ENCODE measurements at regions not wholly inside any gene's neighbourhood (a gene's known extent, or its start where the extent isn't known, plus 50 kb on each side); places are given as distances from the start of the nearest gene placed in this dataset.

DNA sequence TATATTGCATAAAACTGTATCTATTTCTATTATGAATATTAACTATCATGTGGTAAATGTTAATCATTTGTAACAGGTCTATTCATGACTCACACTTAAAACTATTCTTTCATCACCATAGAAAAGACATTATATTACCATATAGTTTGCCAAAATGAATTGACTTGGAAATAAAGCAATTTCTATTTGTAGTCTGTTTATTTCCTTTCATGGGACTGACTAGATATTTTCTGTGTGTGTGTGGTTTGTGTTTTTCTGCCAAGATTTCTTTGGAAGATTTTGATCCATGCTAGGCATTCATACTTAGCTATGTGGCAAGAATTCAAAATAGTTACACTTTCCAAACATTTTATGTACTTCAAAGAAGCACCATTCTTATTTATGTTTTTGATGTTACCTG lies 522.5 kb upstream of the AGTR1 start:
- H3K4me3 ChIP-seq, result no peak overlapping the region
- H3K9me3 ChIP-seq, result no peaks in the 10 kb centered on the region
- TF ChIP-seq Cebpa-rat (IDR thresholded peaks at IDR 0.05), result no peak
- H3K36me3 ChIP-seq, result no peaks in the 10 kb centered on the region
- H4K20me1 ChIP-seq, result no peaks in the 10 kb centered on the region
- H3K4me1 ChIP-seq, result peaks cover 34% of the 10 kb centered on the region
- H3K27me3 ChIP-seq, result no peaks in the 10 kb centered on the region
- H3K9ac ChIP-seq, result no peak overlapping the region
- no peak overlapping the region for H3K4me2 ChIP-seq
- H3K27ac ChIP-seq, result no peak overlapping the region

DNA sequence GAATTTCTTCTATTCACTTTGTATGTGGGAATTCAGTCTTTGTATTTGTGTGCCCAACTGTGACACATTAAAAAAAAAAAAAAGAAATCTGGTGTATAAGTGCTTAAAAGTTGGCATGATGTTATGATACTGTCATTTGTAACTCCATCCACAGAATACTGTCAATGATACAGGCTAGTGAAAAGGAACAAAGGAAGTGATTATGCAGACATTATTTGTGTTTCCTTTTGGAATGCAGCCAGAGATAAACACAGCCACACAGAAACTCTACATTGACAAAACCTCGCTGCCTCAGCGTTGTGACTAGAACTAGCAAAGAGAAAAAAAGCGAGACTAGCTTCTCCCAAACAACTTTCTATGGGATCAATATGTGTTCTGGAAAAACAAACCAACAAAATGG lies 519.2 kb upstream of the AGTR1 start:
- no peaks in the 10 kb centered on the region for H4K20me1 ChIP-seq
- H3K27me3 ChIP-seq, result no peaks in the 10 kb centered on the region
- H3K9me3 ChIP-seq, result no peaks in the 10 kb centered on the region
- H3K4me2 ChIP-seq, result no peak overlapping the region
- H3K4me3 ChIP-seq, result no peak overlapping the region
- TF ChIP-seq Cebpa-rat (IDR thresholded peaks at IDR 0.05), result no peak
- H3K4me1 ChIP-seq, result peaks cover 26% of the 10 kb centered on the region
- no peaks in the 10 kb centered on the region for H3K36me3 ChIP-seq
- no peak overlapping the region for H3K9ac ChIP-seq
- no peak overlapping the region for H3K27ac ChIP-seq

DNA sequence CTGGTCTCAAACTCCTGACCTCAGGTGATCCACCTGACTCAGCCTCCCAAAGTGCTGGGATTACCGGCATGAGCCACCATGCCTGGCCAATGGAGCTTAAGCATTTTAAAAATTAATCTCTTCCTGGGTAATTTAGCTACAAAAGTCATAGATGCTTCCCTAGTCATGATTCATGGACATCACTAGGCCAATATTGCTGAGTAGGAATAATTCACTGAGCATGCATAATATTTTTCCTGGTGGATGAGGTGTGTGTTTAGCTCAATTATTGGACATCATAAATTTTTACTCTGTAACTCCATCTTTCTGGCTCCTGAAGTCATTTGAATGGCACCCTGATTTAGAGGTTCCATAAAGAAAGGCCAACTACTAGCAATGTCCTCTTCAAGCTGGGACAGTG lies 512.9 kb upstream of the AGTR1 start:
- H3K27me3 ChIP-seq, result no peaks in the 10 kb centered on the region
- no peak overlapping the region for H3K4me2 ChIP-seq
- no peaks in the 10 kb centered on the region for H3K36me3 ChIP-seq
- no peaks in the 10 kb centered on the region for H3K9me3 ChIP-seq
- H3K27ac ChIP-seq, result no peak overlapping the region
- H4K20me1 ChIP-seq, result no peaks in the 10 kb centered on the region
- no peaks in the 10 kb centered on the region for H3K4me1 ChIP-seq
- H3K4me3 ChIP-seq, result no peak overlapping the region
- no peak for TF ChIP-seq Cebpa-rat (IDR thresholded peaks at IDR 0.05)
- no peak overlapping the region for H3K9ac ChIP-seq

DNA sequence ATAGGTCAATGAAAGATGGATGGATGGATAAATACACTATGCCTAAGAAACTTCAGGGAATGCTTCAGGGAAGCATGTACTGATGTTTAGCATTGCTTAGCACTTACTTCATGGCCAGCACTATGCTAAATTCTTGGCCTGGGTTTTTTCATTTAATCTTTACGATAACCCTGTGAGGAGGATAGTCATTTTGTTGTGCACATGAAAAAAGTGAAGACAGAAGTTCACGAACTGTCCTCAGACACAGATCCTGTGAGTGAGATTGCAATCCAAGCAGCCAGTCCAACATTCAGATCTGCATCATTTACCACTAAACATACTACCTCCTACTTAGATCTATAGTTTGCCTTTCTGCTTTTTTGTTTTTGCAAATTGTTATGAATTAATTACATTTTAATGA lies 510.8 kb upstream of the AGTR1 start:
- TF ChIP-seq Cebpa-rat (IDR thresholded peaks at IDR 0.05), result no peak
- Histone ChIP-seq H3K27ac (no peak overlapping the region), H3K36me3 (no peaks in the 10 kb centered on the region)

DNA sequence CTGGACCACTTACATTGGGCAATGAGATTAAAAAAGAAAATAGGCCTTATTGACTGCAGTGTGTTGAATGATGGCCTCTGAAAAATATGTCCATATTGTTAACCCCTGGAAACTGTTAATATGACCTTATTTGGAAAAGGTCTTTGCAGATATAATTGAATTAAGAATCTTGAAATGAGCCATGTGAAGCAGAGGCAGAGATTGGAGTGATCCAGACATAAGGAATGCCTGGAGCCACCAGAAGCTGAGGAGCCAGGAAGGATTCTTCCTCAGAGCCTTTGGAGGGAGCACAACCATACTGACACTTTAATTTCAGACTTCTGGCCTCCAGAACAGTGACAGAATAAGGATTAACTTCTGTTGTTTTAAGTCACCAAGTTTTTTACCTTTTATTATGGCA lies 510.4 kb upstream of the AGTR1 start:
- Histone ChIP-seq H3K36me3 (no peaks in the 10 kb centered on the region), H3K9ac (no peak overlapping the region), H3K27ac (no peak overlapping the region), H3K4me1 (no peaks in the 10 kb centered on the region), H4K20me1 (no peaks in the 10 kb centered on the region), H3K4me2 (no peak overlapping the region), H3K9me3 (no peaks in the 10 kb centered on the region), H3K4me3 (no peak overlapping the region), H3K27me3 (no peaks in the 10 kb centered on the region)
- TF ChIP-seq Cebpa-rat (IDR thresholded peaks at IDR 0.05), result no peak

More for the DNA sequence above, 510.8 kb upstream of the AGTR1 start:
- Histone ChIP-seq H3K9ac (no peak overlapping the region), H3K9me3 (no peaks in the 10 kb centered on the region), H3K27me3 (no peaks in the 10 kb centered on the region), H3K4me2 (no peak overlapping the region), H3K4me1 (no peaks in the 10 kb centered on the region), H3K4me3 (no peak overlapping the region), H4K20me1 (no peaks in the 10 kb centered on the region)

DNA sequence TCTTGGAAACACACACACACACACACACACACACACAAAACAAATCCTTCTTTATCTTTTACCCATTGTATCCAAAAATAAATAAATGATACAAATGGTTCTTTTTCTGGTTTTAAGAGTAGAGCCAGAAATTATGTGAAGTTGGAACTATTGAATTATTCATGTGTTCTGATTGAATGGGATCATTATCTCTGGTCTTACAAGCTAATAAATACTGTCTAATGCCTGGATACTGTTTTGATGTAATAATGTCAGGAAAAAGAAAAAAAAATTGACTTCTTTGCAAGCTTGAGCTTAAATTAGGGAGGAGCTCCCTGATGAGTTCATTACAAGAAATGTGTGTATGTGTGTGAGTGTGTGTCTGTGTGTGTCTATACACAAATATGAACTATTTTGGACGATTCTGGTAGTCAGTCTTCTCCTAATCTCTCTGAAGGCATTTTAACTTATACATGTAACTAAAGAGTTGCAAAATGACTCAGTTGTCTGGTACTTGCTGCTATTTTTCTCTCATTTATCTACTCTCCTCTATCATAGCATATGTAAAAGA lies 507.2 kb upstream of the AGTR1 start:
- no peaks in the 10 kb centered on the region for H3K4me1 ChIP-seq
- TF ChIP-seq Cebpa-rat (IDR thresholded peaks at IDR 0.05), result no peak
- no peak overlapping the region for H3K4me3 ChIP-seq
- no peak overlapping the region for H3K9ac ChIP-seq
- H3K36me3 ChIP-seq, result no peaks in the 10 kb centered on the region
- no peaks in the 10 kb centered on the region for H3K9me3 ChIP-seq
- H3K4me2 ChIP-seq, result no peak overlapping the region
- no peaks in the 10 kb centered on the region for H3K27me3 ChIP-seq
- no peak overlapping the region for H3K27ac ChIP-seq
- no peaks in the 10 kb centered on the region for H4K20me1 ChIP-seq

DNA sequence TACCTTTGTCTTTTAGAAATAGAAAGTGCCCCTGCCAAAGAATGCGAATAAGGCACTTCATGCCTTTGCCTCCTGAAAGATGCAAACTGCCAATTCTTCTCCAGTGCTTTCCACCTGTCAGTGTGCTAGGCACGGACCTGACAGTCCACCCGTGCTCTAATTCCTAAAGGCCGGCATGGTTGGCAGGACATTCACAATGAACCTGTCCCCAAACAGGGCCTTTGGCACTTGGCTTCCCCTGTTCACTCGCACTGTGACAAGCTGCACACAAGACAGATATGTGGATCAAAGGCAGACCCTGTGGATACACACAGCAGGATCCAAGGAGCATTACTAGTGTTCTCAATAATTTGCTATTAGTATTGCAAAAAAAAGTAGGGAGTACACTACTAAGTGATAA lies 505.7 kb upstream of the AGTR1 start:
- Histone ChIP-seq H3K27me3 (no peaks in the 10 kb centered on the region), H3K27ac (no peak overlapping the region), H3K4me2 (no peak overlapping the region), H3K9me3 (no peaks in the 10 kb centered on the region), H4K20me1 (no peaks in the 10 kb centered on the region), H3K4me3 (no peak overlapping the region), H3K4me1 (no peaks in the 10 kb centered on the region), H3K36me3 (no peaks in the 10 kb centered on the region), H3K9ac (no peak overlapping the region)
- TF ChIP-seq Cebpa-rat (IDR thresholded peaks at IDR 0.05), result no peak

DNA sequence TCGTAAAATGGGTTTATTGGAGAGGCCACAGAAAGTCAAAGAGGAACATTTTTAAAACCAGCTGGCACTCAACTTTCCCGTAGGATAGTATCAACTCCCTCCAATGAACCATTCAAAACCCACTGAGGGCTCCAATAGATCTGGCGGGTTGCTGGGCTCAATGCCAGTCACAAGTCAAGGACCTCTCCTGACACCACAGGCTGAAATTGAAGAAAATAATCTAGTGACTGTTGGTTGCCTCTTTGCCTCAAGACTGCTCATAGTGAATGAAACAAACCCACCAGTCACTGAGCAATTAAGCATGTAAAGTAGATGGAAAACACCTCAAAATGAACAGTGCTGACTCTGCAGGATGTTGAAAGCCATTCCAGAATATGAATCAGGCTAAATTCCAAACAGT lies 500.6 kb upstream of the AGTR1 start:
- no peak for TF ChIP-seq Cebpa-rat (IDR thresholded peaks at IDR 0.05)
- no peaks in the 10 kb centered on the region for H3K36me3 ChIP-seq
- 0 out of 2 replicates have a peak, but pooled peaks cover 3% of the 10 kb centered on the region for H3K4me1 ChIP-seq
- H3K27ac ChIP-seq, result no peak overlapping the region
- H4K20me1 ChIP-seq, result no peaks in the 10 kb centered on the region
- H3K9me3 ChIP-seq, result no peaks in the 10 kb centered on the region
- H3K27me3 ChIP-seq, result no peaks in the 10 kb centered on the region
- H3K4me2 ChIP-seq, result no peak overlapping the region
- H3K4me3 ChIP-seq, result no peak overlapping the region
- no peak overlapping the region for H3K9ac ChIP-seq

DNA sequence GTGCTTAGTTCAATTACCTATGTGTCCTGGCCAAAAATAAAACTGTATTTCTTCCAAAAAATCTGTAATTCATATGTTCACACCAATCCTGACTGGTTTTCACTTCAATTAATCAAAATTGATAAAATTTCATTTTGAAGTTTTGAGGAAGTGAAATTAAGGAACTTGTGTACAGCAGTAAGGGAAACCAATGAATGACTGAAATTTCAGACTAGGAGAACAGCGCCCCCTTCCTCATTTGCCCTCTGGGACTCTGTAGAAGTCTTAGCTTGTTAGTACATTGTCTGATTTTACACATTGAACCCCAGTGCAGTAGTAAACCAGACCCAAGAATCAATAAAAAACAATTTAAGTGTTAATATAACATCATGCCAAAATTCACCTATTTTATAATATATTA lies 495.3 kb upstream of the AGTR1 start:
- no peak overlapping the region for H3K4me3 ChIP-seq
- H3K9ac ChIP-seq, result no peak overlapping the region
- H3K36me3 ChIP-seq, result no peaks in the 10 kb centered on the region
- no peaks in the 10 kb centered on the region for H3K27me3 ChIP-seq
- no peak overlapping the region for H3K4me2 ChIP-seq
- no peak overlapping the region for H3K27ac ChIP-seq
- no peaks in the 10 kb centered on the region for H4K20me1 ChIP-seq
- no peaks in the 10 kb centered on the region for H3K9me3 ChIP-seq
- no peak for TF ChIP-seq Cebpa-rat (IDR thresholded peaks at IDR 0.05)
- 0 out of 2 replicates have a peak, but pooled peaks cover 4% of the 10 kb centered on the region for H3K4me1 ChIP-seq

DNA sequence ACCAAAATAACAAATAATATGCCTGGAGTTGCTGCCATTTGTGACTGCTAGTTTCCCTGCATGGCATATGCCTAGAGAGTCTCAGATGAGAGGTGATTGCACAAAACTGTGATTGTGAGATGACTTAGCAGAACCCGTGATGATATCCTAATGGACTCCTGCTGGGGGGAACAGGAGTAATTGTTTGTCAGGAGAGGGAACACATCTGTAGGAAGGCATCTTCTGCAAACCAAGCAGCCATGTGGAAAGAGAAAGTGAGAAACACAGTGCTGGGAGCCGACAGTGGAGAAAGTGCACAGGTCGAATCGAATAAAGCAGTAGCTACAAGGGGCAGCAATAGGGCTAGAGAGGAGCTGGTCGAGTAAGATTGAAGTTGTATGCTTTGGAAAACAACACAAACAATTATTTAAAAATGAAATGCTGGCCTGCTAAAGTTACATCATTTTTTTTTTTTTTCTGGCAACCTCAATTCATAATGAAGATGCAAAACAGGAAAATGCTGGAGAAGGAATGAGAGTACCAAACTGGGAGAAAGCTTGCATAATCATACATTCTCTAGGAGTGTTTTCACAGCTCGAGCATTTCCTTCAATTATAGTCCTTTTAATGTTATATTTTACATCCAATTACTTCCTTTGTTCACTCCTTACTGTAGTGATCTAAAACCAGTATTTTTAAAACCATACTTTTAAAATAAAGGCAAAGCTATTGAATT lies 494.2 kb upstream of the AGTR1 start:
- Histone ChIP-seq H3K4me2 (no peak overlapping the region), H3K4me1 (0 out of 2 replicates have a peak, but pooled peaks cover 4% of the 10 kb centered on the region), H3K9ac (no peak overlapping the region), H4K20me1 (no peaks in the 10 kb centered on the region), H3K9me3 (no peaks in the 10 kb centered on the region), H3K27me3 (no peaks in the 10 kb centered on the region), H3K27ac (no peak overlapping the region), H3K4me3 (no peak overlapping the region), H3K36me3 (no peaks in the 10 kb centered on the region)
- no peak for TF ChIP-seq Cebpa-rat (IDR thresholded peaks at IDR 0.05)

Measured in BLaER1 (cell line).